Endothelial cell of umbilical vein (primary cell): ENCODE measurements at regions not wholly inside any gene's neighbourhood (a gene's known extent, or its start where the extent isn't known, plus 50 kb on each side); places are given as distances from the start of the nearest gene placed in this dataset.

Experiments
- BruUV-seq: library from RNA; stranded (reverse); fragments of 400-500 nt; replicated peaks from 2 replicates; lab custom pipeline; 2021; lab: Mats Ljungman, UMichigan
- CTCF ChIA-PET: fragments of 300-600, 350-600 bp; sonication (Branson Sonifier 250); formaldehyde crosslinking; loops from one replicate; lab custom pipeline; 2021; ENCODE audit warnings: antibody characterized with exemption, inconsistent platforms; lab: Charles Lee
- POLR2A ChIA-PET: fragments of 300-600, 350-600 bp; sonication (Branson Sonifier 250); formaldehyde crosslinking; loops from one replicate; lab custom pipeline; 2021; ENCODE audit warnings: antibody characterized with exemption, inconsistent platforms; lab: Charles Lee
- DNase-seq: peaks from one replicate; pipeline ENCODE4 v3.0.0-alpha.2; 2011; ENCODE audit warnings: low read depth, low spot score
- FAIRE-seq: peaks from 2 replicates; lab custom pipeline; 2011; peaks lifted over from hg19 to GRCh38; lab: Jason Lieb, UNC
- H2AFZ ChIP-seq: 2 replicates; pipeline ENCODE4 v1.6.0; 2012; ENCODE audit warnings: low read depth, low read length, control low read depth, inconsistent platforms
- H3K27ac ChIP-seq: 2 replicates; pipeline ENCODE4 v1.5.1; 2011; ENCODE audit warnings: low read depth, mild to moderate bottlenecking, control low read depth, low read length, moderate library complexity; ENCODE audit not compliant: insufficient read depth
- H3K27me3 ChIP-seq, 2 experiments: 2 replicates each; pipeline versions ENCODE4 v1.6.0 to v1.6.1; 2011; ENCODE audit warnings: low read length in 2 of 2, mixed read lengths in 1 of 2; ENCODE audit not compliant: control insufficient read depth in 2 of 2, insufficient read depth in 2 of 2
- H3K36me3 ChIP-seq, 2 experiments: 2 replicates in 1 of 2; 3 replicates in 1 of 2; pipeline ENCODE4 v1.5.1; 2011; ENCODE audit warnings: low read length in 2 of 2, mild to moderate bottlenecking in 1 of 2, moderate library complexity in 1 of 2; ENCODE audit not compliant: control insufficient read depth in 2 of 2, insufficient read depth in 2 of 2; ENCODE audit errors: extremely low read depth in 1 of 2
- H3K4me1 ChIP-seq: 3 replicates; pipeline ENCODE4 v1.5.1; 2011; ENCODE audit warnings: mild to moderate bottlenecking, low read length; ENCODE audit not compliant: control insufficient read depth, insufficient read depth; ENCODE audit errors: extremely low read depth
- H3K4me2 ChIP-seq: 2 replicates; pipeline ENCODE4 v1.6.1; 2011; ENCODE audit warnings: low read length, control low read depth, mixed read lengths; ENCODE audit not compliant: insufficient read depth
- H3K4me3 ChIP-seq, 3 experiments: fragments of 200-600 bp in 1 of 3; sonication (generic), shearing (Covaris generic) in 1 of 3; replicated peaks in 1 of 3; 2 replicates each; pipeline ENCODE4 v1.5.1; 2011 to 2016; ENCODE audit warnings: control low read depth in 3 of 3, low read length in 3 of 3, mild to moderate bottlenecking in 2 of 3, inconsistent platforms in 1 of 3, low read depth in 1 of 3, moderate library complexity in 1 of 3; ENCODE audit not compliant: insufficient read depth in 1 of 3
- H3K79me2 ChIP-seq: 2 replicates; pipeline ENCODE4 v1.6.0; 2012; ENCODE audit warnings: low read length, inconsistent platforms; ENCODE audit not compliant: control insufficient read depth, insufficient read depth
- H3K9ac ChIP-seq: replicated peaks from 2 replicates; pipeline ENCODE3; 2011; ENCODE audit warnings: low read length, control low read depth; ENCODE audit not compliant: insufficient read depth; ENCODE audit errors: extremely low read depth
- H3K9me1 ChIP-seq: replicated peaks from 3 replicates; pipeline ENCODE4 v1.6.0; 2011; ENCODE audit warnings: mild to moderate bottlenecking, low read length; ENCODE audit not compliant: control insufficient read depth, insufficient read depth; ENCODE audit errors: extremely low read depth
- H3K9me3 ChIP-seq: replicated peaks from 2 replicates; pipeline ENCODE4 v1.5.1; 2012; ENCODE audit warnings: low read length, inconsistent platforms; ENCODE audit not compliant: control insufficient read depth, insufficient read depth
- H4K20me1 ChIP-seq: replicated peaks from 2 replicates; pipeline ENCODE3; 2011; ENCODE audit warnings: mild to moderate bottlenecking, low read length; ENCODE audit not compliant: control insufficient read depth, insufficient read depth; ENCODE audit errors: extremely low read depth
- EZH2 ChIP-seq: IDR thresholded peaks from 2 replicates; pipeline ENCODE4 v1.6.1; 2012; ENCODE audit warnings: borderline replicate concordance, low read depth, mild to moderate bottlenecking, moderate library complexity, low read length, inconsistent platforms; ENCODE audit not compliant: severe bottlenecking
- FOS ChIP-seq: IDR thresholded peaks from 2 replicates; pipeline ENCODE4 v1.6.1; 2011; ENCODE audit warnings: mild to moderate bottlenecking, low read length, moderate library complexity, borderline replicate concordance; ENCODE audit not compliant: insufficient read depth
- GATA2 ChIP-seq: IDR thresholded peaks from 2 replicates; pipeline ENCODE4 v1.7.0; 2011; ENCODE audit warnings: low read depth, mild to moderate bottlenecking, moderate library complexity, mixed read lengths, low read length; ENCODE audit not compliant: insufficient read length, insufficient read depth
- JUN ChIP-seq: IDR thresholded peaks from 2 replicates; pipeline ENCODE4 v1.6.1; 2011; ENCODE audit warnings: borderline replicate concordance, low read depth; ENCODE audit not compliant: insufficient read length, insufficient read depth
- MYC ChIP-seq: IDR thresholded peaks from one replicate; pipeline ENCODE4 v1.6.1; 2011; ENCODE audit warnings: mild to moderate bottlenecking, low read depth, low read length
- POLR2A ChIP-seq: IDR thresholded peaks from 2 replicates; pipeline ENCODE4 v1.6.1; 2012; ENCODE audit warnings: low read depth, mild to moderate bottlenecking, control low read depth, low read length
- POLR2AphosphoS5 ChIP-seq: IDR thresholded peaks from 2 replicates; pipeline ENCODE4 v1.6.1; 2012; ENCODE audit warnings: low read depth, mild to moderate bottlenecking, control low read depth, low read length, moderate library complexity; ENCODE audit not compliant: insufficient read depth
- dilution Hi-C: fragments of 300-500 bp; cut with MboI; formaldehyde crosslinking; loops from one replicate; pipeline ENCODE4 v1.15.0; 2019; ENCODE audit warnings: low sequenced_read_pairs; ENCODE audit not compliant: extremely low pct_ligation_motif_present
- intact Hi-C: fragments of 100-400 bp; cut with micrococcal nuclease; formaldehyde crosslinking; loops from one replicate; pipeline ENCODE4 v1.10.0; 2022
- TF ChIP-seq, protein P1 (sequence below): IDR thresholded peaks from 2 replicates; pipeline ENCODE4 v1.6.1; 2011; ENCODE audit not compliant: insufficient read depth, insufficient read length
- TF ChIP-seq, protein P2 (sequence below), 2 donors: IDR thresholded peaks; 1 replicate in 1 of 2; 2 replicates in 1 of 2; pipeline ENCODE4 v1.5.1; 2011; ENCODE audit warnings: low read length in 2 of 2, mild to moderate bottlenecking in 2 of 2, moderate library complexity in 2 of 2, control low read depth in 1 of 2, inconsistent platforms in 1 of 2, low read depth in 1 of 2; ENCODE audit not compliant: insufficient read depth in 1 of 2; ENCODE audit errors: extremely low read depth in 1 of 2

DNA sequence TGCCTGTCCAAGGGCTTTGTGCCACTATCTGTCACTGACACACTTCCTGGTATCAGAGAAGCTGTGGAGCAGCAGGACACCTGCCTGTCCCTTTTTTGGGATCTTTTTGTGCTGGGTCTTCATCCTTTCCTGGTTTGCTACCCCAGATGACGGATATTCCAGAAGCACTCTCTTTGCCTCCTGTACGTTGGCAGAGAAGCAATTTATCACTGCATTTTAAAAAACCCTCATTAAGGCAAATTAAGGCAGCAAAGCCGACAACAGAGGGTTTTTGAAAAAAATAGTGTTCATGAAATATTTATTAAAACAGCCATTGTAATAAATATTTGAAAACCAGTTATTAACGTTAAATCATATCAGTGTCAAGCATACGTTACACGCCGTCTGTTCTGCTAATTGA lies 209.6 kb upstream of the NTM start:
- dilution Hi-C loops (no loop called here), intact Hi-C loops (no loop called here)
- ChIA-PET POLR2A (no interaction called here), CTCF (no interaction called here)
- no peaks in the 10 kb centered on the region for H3K36me3 ChIP-seq
- H3K27me3 ChIP-seq, result no peaks in the 10 kb centered on the region
- H2AFZ ChIP-seq, result no peak overlapping the region
- no peaks in the 10 kb centered on the region for H3K79me2 ChIP-seq
- TF ChIP-seq, protein P1, sequence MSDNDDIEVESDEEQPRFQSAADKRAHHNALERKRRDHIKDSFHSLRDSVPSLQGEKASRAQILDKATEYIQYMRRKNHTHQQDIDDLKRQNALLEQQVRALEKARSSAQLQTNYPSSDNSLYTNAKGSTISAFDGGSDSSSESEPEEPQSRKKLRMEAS, result no peak
- TF ChIP-seq GATA2 (no peak), FOS (no peak), MYC (no peak), POLR2A (no peak), POLR2AphosphoS5 (no peak), EZH2 (no peak), JUN (no peak)
- TF ChIP-seq, protein P2, sequence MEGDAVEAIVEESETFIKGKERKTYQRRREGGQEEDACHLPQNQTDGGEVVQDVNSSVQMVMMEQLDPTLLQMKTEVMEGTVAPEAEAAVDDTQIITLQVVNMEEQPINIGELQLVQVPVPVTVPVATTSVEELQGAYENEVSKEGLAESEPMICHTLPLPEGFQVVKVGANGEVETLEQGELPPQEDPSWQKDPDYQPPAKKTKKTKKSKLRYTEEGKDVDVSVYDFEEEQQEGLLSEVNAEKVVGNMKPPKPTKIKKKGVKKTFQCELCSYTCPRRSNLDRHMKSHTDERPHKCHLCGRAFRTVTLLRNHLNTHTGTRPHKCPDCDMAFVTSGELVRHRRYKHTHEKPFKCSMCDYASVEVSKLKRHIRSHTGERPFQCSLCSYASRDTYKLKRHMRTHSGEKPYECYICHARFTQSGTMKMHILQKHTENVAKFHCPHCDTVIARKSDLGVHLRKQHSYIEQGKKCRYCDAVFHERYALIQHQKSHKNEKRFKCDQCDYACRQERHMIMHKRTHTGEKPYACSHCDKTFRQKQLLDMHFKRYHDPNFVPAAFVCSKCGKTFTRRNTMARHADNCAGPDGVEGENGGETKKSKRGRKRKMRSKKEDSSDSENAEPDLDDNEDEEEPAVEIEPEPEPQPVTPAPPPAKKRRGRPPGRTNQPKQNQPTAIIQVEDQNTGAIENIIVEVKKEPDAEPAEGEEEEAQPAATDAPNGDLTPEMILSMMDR (IDR thresholded peaks at IDR 0.05; ENCODE audit: extremely low read depth in 1 of 2, insufficient read depth in 1 of 2, low read depth in 1 of 2, low read length in 2 of 2), result no peak
- H4K20me1 ChIP-seq, result no peaks in the 10 kb centered on the region
- no peaks in the 10 kb centered on the region for H3K9me1 ChIP-seq
- H3K4me2 ChIP-seq, result no peak overlapping the region
- no peak for DNase-seq
- H3K9me3 ChIP-seq, result no peaks in the 10 kb centered on the region
- H3K4me1 ChIP-seq, result no peaks in the 10 kb centered on the region
- BruUV-seq, result no TSS peak
- FAIRE-seq, result no peak
- no peak overlapping the region for H3K9ac ChIP-seq
- no peak overlapping the region for H3K27ac ChIP-seq
- H3K4me3 ChIP-seq, result no peak overlapping the region
